ENCODE measurements at regions not wholly inside any gene's neighbourhood (a gene's known extent, or its start where the extent isn't known, plus 50 kb on each side); places are given as distances from the start of the nearest gene placed in this dataset.

- no peak for TF ChIP-seq CTCF (IDR thresholded peaks at IDR 0.05; ENCODE audit: low read depth, low read length, missing input control)
Measured at GRCh38 chr3:102034639-102035451, 185.5 kb downstream of the NFKBIZ start (continued).

GRCh38 chr3:102036017-102036416 lies 186.7 kb downstream of the NFKBIZ start:
- Histone ChIP-seq H3K27me3 (ENCODE audit: control insufficient read depth in 4 of 4, insufficient read depth in 4 of 4, low read length in 3 of 4) (no peaks in the 10 kb centered on the region), H3K9ac (ENCODE audit: low read depth in 1 of 2, low read length in 2 of 2) (no peak overlapping the region), H3K27ac (ENCODE audit: low read depth in 1 of 2, low read length in 2 of 2) (no peak overlapping the region), H3K9me3 (ENCODE audit: control insufficient read depth in 4 of 4, low read length in 3 of 4) (no peaks in the 10 kb centered on the region), H3K36me3 (ENCODE audit: control insufficient read depth in 4 of 4, insufficient read depth in 3 of 4, low read depth in 1 of 4, low read length in 3 of 4) (no peaks in the 10 kb centered on the region), H3K4me3 (ENCODE audit: low read depth in 1 of 3, low read length in 3 of 3) (no peak overlapping the region), H3K4me1 (ENCODE audit: control insufficient read depth in 4 of 4, insufficient read depth in 4 of 4, low read length in 3 of 4) (no peaks in the 10 kb centered on the region)
- no peak for TF ChIP-seq RXRA (IDR thresholded peaks at IDR 0.05)
- TF ChIP-seq HNF4A (conservative IDR thresholded peaks at IDR 0.05) = no peak
- no peak for TF ChIP-seq EGR1 (IDR thresholded peaks at IDR 0.05; ENCODE audit: low read depth in 2 of 2)
- TF ChIP-seq REST (IDR thresholded peaks at IDR 0.05) = no peak
- no peak for TF ChIP-seq JUND (IDR thresholded peaks at IDR 0.05)
- no peak for TF ChIP-seq ATF3 (IDR thresholded peaks at IDR 0.05)
- TF ChIP-seq ZBTB33 (IDR thresholded peaks at IDR 0.05) = no peak
- no peak for TF ChIP-seq NR2F2 (IDR thresholded peaks at IDR 0.05)
- TF ChIP-seq CTCF (IDR thresholded peaks at IDR 0.05; ENCODE audit: low read depth, low read length, missing input control) = no peak
- TF ChIP-seq FOXA1 (IDR thresholded peaks at IDR 0.05) = no peak
- no peak for TF ChIP-seq YY1 (IDR thresholded peaks at IDR 0.05)
- no peak for TF ChIP-seq MAX (IDR thresholded peaks at IDR 0.05)
- TF ChIP-seq HNF4G (IDR thresholded peaks at IDR 0.05) = no peak
- no peak for TF ChIP-seq GABPA (IDR thresholded peaks at IDR 0.05 in 1 of 2, conservative IDR thresholded peaks at IDR 0.05 in 1 of 2)
- TF ChIP-seq TAF1 (conservative IDR thresholded peaks at IDR 0.05) = no peak
- no peak for TF ChIP-seq RAD21 (IDR thresholded peaks at IDR 0.05)
- TF ChIP-seq FOXA2 (IDR thresholded peaks at IDR 0.05) = no peak
- DNase-seq (ENCODE audit: low spot score) = no peak
- 86% methylated on average over 2 of the region's 2 CpGs for WGBS
